ENCODE measurements at regions not wholly inside any gene's neighbourhood (a gene's known extent, or its start where the extent isn't known, plus 50 kb on each side); places are given as distances from the start of the nearest gene placed in this dataset.

GRCh38 chr18:45213040-45213333, 402.3 kb upstream of the SLC14A2 start:
- no peak for FAIRE-seq
- Histone ChIP-seq H4K20me1 (ENCODE audit: control insufficient read depth, extremely low read depth, insufficient read depth, low read length) (no peaks in the 10 kb centered on the region), H3K79me2 (ENCODE audit: control insufficient read depth, insufficient read depth, low read length) (no peaks in the 10 kb centered on the region), H3K27ac (ENCODE audit: control insufficient read depth, insufficient read depth, low read length) (no peak overlapping the region), H2AFZ (ENCODE audit: control insufficient read depth, low read length) (no peak overlapping the region), H3K9me3 (ENCODE audit: control insufficient read depth, low read depth, low read length) (no peaks in the 10 kb centered on the region), H3K4me3 (ENCODE audit: control insufficient read depth in 2 of 3, extremely low read depth in 1 of 3, insufficient read depth in 2 of 3, low read depth in 1 of 3, low read length in 3 of 3) (no peak overlapping the region), H3K4me2 (ENCODE audit: control insufficient read depth, extremely low read depth, insufficient read depth, low read depth, low read length) (no peak overlapping the region), H3K9me1 (ENCODE audit: control insufficient read depth, extremely low read depth, insufficient read depth, low read length) (no peaks in the 10 kb centered on the region), H3K36me3 (ENCODE audit: control insufficient read depth in 2 of 2, extremely low read depth in 1 of 2, insufficient read depth in 2 of 2, low read length in 2 of 2) (no peaks in the 10 kb centered on the region), H3K9ac (ENCODE audit: control insufficient read depth, extremely low read depth, insufficient read depth, low read length) (no peak overlapping the region), H3K27me3 (ENCODE audit: control insufficient read depth, extremely low read depth, insufficient read depth, low read length) (no peaks in the 10 kb centered on the region), H3K4me1 (ENCODE audit: control insufficient read depth, extremely low read depth, insufficient read depth, low read length) (no peaks in the 10 kb centered on the region)
- dilution Hi-C loops (cut with MboI; ENCODE audit: extremely low pct_ligation_motif_present, low sequenced_read_pairs), result no loop called here
- no peak for DNase-seq (ENCODE audit: low read depth, low spot score)
- TF ChIP-seq EZH2 (IDR thresholded peaks at IDR 0.05; ENCODE audit: low read length), result no peak

- Histone ChIP-seq H3K9me1 (ENCODE audit: control insufficient read depth, extremely low read depth, insufficient read depth, low read length) (no peaks in the 10 kb centered on the region), H3K79me2 (ENCODE audit: control insufficient read depth, insufficient read depth, low read length) (no peaks in the 10 kb centered on the region), H3K27me3 (ENCODE audit: control insufficient read depth, extremely low read depth, insufficient read depth, low read length) (no peaks in the 10 kb centered on the region), H3K27ac (ENCODE audit: control insufficient read depth, insufficient read depth, low read length) (no peak overlapping the region), H3K9ac (ENCODE audit: control insufficient read depth, extremely low read depth, insufficient read depth, low read length) (no peak overlapping the region), H3K9me3 (ENCODE audit: control insufficient read depth, low read depth, low read length) (no peaks in the 10 kb centered on the region), H3K4me1 (ENCODE audit: control insufficient read depth, extremely low read depth, insufficient read depth, low read length) (no peaks in the 10 kb centered on the region), H3K4me2 (ENCODE audit: control insufficient read depth, extremely low read depth, insufficient read depth, low read depth, low read length) (no peak overlapping the region), H3K4me3 (ENCODE audit: control insufficient read depth in 2 of 3, extremely low read depth in 1 of 3, insufficient read depth in 2 of 3, low read depth in 1 of 3, low read length in 3 of 3) (no peak overlapping the region), H3K36me3 (ENCODE audit: control insufficient read depth in 2 of 2, extremely low read depth in 1 of 2, insufficient read depth in 2 of 2, low read length in 2 of 2) (no peaks in the 10 kb centered on the region), H4K20me1 (ENCODE audit: control insufficient read depth, extremely low read depth, insufficient read depth, low read length) (no peaks in the 10 kb centered on the region), H2AFZ (ENCODE audit: control insufficient read depth, low read length) (no peak overlapping the region)
- DNase-seq (ENCODE audit: low read depth, low spot score) (no peak), FAIRE-seq (no peak)
- TF ChIP-seq CTCF (optimal IDR thresholded peaks at IDR 0.05 in 1 of 3, IDR thresholded peaks at IDR 0.05 in 1 of 3, conservative IDR thresholded peaks at IDR 0.05 in 1 of 3; ENCODE audit: extremely low read depth in 1 of 3, insufficient read depth in 2 of 3, low read length in 3 of 3) (no peak), EZH2 (IDR thresholded peaks at IDR 0.05; ENCODE audit: low read length) (no peak)
- dilution Hi-C loops (cut with MboI; ENCODE audit: extremely low pct_ligation_motif_present, low sequenced_read_pairs), result no loop called here
These were observed 396.8 kb upstream of the SLC14A2 start for GRCh38 chr18:45218436-45218835.

GRCh38 chr18:45221363-45221762, 393.9 kb upstream of the SLC14A2 start:
- FAIRE-seq, result no peak
- no peak overlapping the region for H3K4me3 ChIP-seq (ENCODE audit: control insufficient read depth in 2 of 3, extremely low read depth in 1 of 3, insufficient read depth in 2 of 3, low read depth in 1 of 3, low read length in 3 of 3)
- no peak overlapping the region for H3K9ac ChIP-seq (ENCODE audit: control insufficient read depth, extremely low read depth, insufficient read depth, low read length)
- H3K36me3 ChIP-seq (ENCODE audit: control insufficient read depth in 2 of 2, extremely low read depth in 1 of 2, insufficient read depth in 2 of 2, low read length in 2 of 2), result no peaks in the 10 kb centered on the region
- TF ChIP-seq EZH2 (IDR thresholded peaks at IDR 0.05; ENCODE audit: low read length) (no peak), CTCF (optimal IDR thresholded peaks at IDR 0.05 in 1 of 3, IDR thresholded peaks at IDR 0.05 in 1 of 3, conservative IDR thresholded peaks at IDR 0.05 in 1 of 3; ENCODE audit: extremely low read depth in 1 of 3, insufficient read depth in 2 of 3, low read length in 3 of 3) (no peak)
- no peaks in the 10 kb centered on the region for H4K20me1 ChIP-seq (ENCODE audit: control insufficient read depth, extremely low read depth, insufficient read depth, low read length)
- dilution Hi-C loops (cut with MboI; ENCODE audit: extremely low pct_ligation_motif_present, low sequenced_read_pairs), result no loop called here
- H3K4me1 ChIP-seq (ENCODE audit: control insufficient read depth, extremely low read depth, insufficient read depth, low read length), result no peaks in the 10 kb centered on the region
- H3K79me2 ChIP-seq (ENCODE audit: control insufficient read depth, insufficient read depth, low read length), result no peaks in the 10 kb centered on the region
- no peak for DNase-seq (ENCODE audit: low read depth, low spot score)
- H2AFZ ChIP-seq (ENCODE audit: control insufficient read depth, low read length), result no peak overlapping the region
- no peaks in the 10 kb centered on the region for H3K27me3 ChIP-seq (ENCODE audit: control insufficient read depth, extremely low read depth, insufficient read depth, low read length)
- H3K9me1 ChIP-seq (ENCODE audit: control insufficient read depth, extremely low read depth, insufficient read depth, low read length), result no peaks in the 10 kb centered on the region
- no peak overlapping the region for H3K4me2 ChIP-seq (ENCODE audit: control insufficient read depth, extremely low read depth, insufficient read depth, low read depth, low read length)
- no peak overlapping the region for H3K27ac ChIP-seq (ENCODE audit: control insufficient read depth, insufficient read depth, low read length)
- no peaks in the 10 kb centered on the region for H3K9me3 ChIP-seq (ENCODE audit: control insufficient read depth, low read depth, low read length)
